ENCODE measurements at regions not wholly inside any gene's neighbourhood (a gene's known extent, or its start where the extent isn't known, plus 50 kb on each side); places are given as distances from the start of the nearest gene placed in this dataset.

DNA sequence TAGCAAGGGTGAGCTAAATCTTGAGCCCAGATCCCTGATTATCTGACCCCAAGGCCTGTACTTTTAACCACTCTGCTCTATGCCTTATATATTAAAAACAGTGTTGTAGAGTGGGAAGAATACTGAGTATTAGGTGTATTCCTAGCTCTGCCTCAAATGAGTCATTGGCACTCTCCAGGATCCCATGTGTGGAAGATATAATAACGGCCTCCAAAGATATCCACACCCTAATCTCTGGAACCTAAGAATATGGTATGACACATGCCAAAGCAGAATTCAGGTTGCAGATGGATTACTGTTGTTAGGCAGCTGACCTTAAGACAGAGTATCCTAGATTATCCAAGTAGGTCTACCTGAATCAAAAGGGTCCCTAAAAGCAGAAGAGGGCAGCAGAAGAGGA, 110.8 kb downstream of the ADRB2 start:
- TF ChIP-seq POLR2A (IDR thresholded peaks at IDR 0.05; ENCODE audit: low read length): no peak
- TF ChIP-seq GATA1 (IDR thresholded peaks at IDR 0.05; ENCODE audit: low read depth, low read length): no peak

Measured in erythroblast (primary cell).